Hematopoietic multipotent progenitor cell treated with erythropoietin and hydrocortisone succinate and interleukin-3 and kit ligand, for 17 days (in vitro differentiated cells): ENCODE measurements at regions not wholly inside any gene's neighbourhood (a gene's known extent, or its start where the extent isn't known, plus 50 kb on each side); places are given as distances from the start of the nearest gene placed in this dataset.
"Not testable (repeated sequence)": the region's sequence is repeated elsewhere in the genome, so short reads cannot be mapped to it uniquely, and the experiment has no call there.

ENCODE experiments used
- DNase-seq: peaks from one replicate; pipeline ENCODE4 v3.0.0-alpha.2; 2015; ENCODE audit warnings: low spot score

GRCh38 chr2:66317268-66317890 lies 117.5 kb upstream of the MEIS1 start:
- DNase-seq, result no peak

- no peak for DNase-seq
Observed at GRCh38 chr2:66306483-66306882, 128.4 kb upstream of the MEIS1 start.

DNA sequence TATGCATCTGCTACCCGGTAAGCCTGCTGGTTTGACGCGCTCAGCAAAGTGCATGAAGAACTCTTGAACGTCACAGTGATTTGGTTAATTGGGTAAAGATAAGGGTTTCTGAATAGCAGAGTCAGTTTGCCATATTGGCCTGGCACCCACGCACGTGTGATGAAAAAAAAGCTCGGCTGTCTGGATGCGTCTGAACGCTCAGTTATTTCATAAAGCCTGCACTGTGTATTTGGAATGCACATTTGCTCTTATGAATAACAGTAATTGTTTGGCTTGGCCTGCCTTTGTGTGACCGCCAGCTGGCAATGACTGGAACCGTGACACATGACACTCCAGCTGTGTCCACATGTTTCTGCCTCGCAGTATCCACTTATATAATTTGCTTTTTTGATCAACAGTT lies 129.2 kb upstream of the MEIS1 start:
- no peak for DNase-seq

DNA sequence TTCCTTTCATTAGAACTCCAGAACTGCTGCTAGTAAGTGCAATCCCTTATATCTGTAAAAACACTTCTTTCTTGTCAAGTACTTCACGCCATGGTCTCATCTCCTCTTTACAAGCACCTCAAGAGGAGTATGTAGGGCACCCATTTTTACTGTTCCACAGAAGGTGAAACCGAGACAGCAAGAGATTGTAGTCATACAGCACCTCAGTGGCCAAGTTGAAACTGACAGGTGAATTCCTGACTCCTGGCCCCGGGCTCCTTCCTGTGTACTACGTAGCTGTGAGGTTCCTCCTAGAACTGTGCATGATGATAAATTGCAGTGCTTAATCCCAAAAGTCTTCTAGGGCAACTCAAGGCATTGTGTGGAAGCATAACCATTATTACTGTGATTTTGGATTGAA lies 131.5 kb upstream of the MEIS1 start:
- no peak for DNase-seq

GRCh38 chr2:66301767-66302140 lies 133.2 kb upstream of the MEIS1 start:
- DNase-seq, result no peak

DNA sequence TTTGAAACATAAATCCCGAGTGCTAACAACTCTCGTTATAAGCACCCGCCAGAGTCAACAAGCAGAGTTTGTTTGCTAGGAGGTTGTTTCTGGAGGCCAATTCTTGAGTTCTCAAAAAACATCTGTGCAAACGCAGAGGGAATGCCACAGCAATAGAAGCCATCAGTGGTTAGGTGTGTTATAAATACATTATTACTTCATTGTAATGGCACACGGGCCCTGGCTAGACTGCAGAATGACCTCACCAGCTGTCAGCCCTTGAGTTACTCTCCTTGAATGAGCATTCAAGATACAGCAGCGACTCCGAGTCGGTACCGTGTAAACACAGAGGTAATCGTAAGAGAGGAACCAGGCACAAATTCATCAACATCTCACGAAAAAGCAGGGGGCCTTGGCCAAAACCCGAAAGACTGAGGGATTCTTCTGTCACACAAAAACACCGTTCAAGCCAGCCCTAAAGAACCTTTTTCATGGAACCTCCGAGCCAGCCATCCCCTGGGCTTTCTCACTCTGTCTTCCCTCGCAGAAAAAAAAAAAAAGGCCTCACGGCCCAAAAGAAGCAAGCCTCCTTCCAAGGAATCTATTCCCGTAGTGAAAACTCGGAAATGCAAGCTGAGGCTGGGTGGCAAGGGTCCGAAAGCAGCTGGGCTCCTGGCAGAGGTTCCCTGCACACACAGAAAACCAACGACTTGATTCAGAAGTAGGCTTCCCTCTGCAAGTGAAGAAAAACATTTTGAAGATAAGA lies 133.7 kb upstream of the MEIS1 start:
- no peak for DNase-seq

DNA sequence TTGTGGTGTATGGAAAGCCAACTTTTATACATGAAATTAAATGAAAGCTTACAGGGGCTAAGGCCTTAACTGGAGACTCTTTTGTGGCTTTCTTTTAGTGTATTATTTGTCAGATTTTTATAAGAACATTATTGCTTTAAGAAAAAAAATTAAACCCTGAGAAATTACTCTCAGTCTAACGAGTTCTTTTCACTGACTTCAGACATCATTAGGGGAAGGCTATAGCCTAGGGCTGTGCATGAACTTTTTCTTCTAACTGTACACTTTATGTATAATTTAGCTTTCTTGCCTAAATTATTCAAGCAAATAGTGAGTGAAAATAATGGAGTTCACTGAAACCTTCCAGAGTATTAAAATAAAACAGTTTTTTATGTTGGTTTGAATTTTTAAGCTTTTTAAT lies 151.1 kb upstream of the MEIS1 start:
- no peak for DNase-seq

DNA sequence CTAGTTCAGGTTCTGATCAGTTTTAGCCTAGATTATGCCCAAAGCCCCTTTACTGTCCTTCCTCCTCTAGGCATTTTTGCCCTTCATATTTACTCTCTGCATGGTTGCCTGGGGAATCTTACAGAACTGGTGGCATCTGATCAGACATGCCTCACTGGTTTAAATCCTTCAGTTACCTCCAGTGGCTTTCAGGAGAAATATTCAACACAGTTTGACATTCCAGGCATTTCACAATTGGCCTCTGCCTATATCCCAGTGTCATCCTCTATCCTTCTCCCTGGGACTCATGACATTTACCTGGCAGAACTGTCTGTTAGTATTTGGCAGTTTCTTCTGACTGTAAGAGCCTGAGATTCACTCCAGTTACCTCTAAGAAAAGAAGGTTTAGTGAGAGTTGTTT lies 152.9 kb upstream of the MEIS1 start:
- no peak for DNase-seq

GRCh38 chr2:66279024-66279423 lies 155.9 kb upstream of the MEIS1 start:
- no peak for DNase-seq

GRCh38 chr2:66275984-66276383 lies 158.9 kb upstream of the MEIS1 start:
- no peak for DNase-seq

DNA sequence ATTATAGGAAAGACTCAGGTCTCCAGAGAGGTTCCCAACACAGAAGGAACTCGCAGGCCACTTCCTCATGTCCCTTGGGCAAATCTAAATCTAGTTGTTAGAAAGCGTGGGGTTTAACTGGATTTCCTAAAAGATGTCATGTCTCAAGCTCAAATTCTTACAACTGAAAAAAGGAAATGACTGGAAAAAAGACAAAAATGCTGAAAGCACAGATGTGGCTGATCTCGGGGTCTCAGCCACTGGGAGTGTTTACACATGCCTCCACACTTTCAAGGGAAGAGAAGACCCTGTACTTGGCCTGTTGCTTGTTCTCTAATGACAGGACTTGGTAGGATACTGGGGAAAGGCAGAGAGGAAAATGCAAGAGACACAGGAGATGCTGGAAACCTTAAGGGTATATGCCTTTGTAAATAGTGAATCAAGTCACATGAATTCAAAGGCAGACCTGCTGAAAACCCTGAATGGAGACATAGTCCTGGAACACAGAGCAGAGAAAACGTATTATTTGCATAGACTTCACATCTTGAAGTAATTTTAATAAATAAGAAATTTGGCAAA lies 160.9 kb upstream of the MEIS1 start:
- no peak for DNase-seq

- DNase-seq, result no peak
Observed at GRCh38 chr2:66272751-66273150, 162.2 kb upstream of the MEIS1 start.

GRCh38 chr2:66271777-66272176 lies 163.1 kb upstream of the MEIS1 start:
- no peak for DNase-seq

GRCh38 chr2:66270247-66270646 lies 164.7 kb upstream of the MEIS1 start:
- no peak for DNase-seq

DNA sequence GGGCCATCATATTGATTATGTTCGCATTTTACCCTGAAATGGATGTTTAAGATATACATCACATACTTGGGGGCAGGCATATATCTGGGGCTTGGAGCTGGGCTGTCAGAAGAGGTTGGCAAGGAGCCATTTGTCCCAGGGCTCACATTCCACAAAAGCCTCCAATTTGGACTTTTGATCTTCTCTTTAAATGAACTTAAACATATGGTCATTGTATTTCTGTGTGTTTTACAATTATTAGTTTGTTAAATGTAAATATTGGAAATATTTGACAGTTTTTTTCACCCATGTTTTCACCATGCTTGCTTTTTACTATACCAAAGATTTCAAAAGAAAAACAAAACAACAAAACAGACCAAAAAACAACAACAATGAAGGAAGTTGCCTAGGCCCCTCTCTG lies 165.8 kb upstream of the MEIS1 start:
- no peak for DNase-seq

GRCh38 chr2:66268756-66269155 lies 166.2 kb upstream of the MEIS1 start:
- DNase-seq, result no peak

GRCh38 chr2:66264354-66264753 lies 170.6 kb upstream of the MEIS1 start:
- no peak for DNase-seq

DNA sequence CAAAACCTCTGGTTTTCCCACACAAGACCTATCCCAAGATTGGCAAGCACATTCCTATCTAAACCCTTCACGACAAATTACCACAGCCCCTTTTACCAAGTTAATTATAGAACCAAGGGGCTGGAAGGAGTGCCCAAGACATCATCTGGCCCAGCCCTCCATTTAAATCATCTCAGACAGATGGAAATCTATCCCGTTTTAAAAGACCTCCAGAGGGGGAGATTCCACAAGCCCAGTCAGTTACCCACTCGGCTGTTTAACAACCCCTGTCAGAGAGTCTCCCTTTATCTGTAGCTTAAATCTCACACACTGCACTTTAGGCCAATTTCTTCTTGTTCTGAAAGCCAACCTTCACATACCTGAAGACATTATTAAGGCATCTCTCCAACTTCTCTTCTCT lies 179.1 kb upstream of the MEIS1 start:
- no peak for DNase-seq

- DNase-seq, result no peak
Observed at GRCh38 chr2:66255136-66255535, 179.8 kb upstream of the MEIS1 start.

DNA sequence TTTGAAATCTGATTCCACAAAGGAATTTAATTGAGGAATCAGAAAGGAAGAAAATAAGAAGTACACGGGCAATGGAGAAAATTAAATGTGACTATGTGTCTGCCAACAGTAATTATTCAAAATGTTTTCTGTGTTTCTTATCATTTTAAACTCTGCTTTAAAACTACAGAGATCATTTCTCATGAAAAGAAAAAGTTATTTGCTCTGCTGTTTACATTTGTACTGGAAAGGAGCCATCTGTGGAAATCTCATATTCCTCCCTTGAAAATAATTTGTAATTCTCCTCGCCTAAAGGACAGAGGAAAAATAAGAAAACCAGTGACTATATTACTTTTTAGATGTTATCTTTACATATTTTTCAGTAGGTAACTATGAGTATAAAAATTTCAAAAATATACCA lies 181.9 kb upstream of the MEIS1 start:
- DNase-seq, result no peak

DNA sequence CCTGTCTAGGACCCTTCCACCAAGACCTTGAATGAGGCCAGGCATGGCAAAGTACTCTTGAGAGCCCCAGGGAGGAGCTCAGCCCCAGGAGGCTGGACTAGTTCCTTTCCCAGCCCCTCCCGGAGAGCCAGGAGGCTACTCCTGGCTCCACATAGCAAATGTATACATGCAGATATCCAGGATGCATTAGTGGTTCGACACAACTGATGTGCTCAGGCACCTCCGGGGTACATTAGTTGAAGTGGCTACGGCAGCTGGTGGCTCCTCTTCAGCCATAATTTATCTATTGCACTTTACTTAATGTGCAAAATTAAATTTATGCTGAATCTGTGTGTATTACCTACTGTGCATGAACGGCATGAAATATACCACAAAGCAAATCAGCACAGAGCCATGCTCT lies 182.8 kb upstream of the MEIS1 start:
- no peak for DNase-seq

DNA sequence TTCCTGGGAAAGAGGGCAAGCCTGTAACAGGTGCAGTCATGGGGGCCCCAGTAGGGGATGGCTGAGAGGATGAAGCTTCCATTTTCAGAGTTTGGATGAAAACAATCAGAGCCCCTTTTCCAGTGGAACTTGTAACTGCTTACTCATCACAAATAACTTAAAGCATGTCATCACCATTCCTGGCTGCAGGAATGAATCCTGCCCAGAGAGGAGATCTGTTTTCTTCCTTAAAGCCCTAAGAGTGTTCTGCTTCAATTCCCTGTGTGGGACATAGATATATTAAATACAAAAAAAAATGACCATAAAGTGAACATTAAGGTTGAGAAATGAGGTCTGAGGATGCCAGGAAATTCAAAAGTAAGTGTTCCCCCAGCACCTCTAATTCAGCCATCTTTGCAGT lies 183.4 kb upstream of the MEIS1 start:
- DNase-seq, result no peak

GRCh38 chr2:66249089-66249488 lies 185.8 kb upstream of the MEIS1 start:
- not testable (repeated sequence) for DNase-seq

DNA sequence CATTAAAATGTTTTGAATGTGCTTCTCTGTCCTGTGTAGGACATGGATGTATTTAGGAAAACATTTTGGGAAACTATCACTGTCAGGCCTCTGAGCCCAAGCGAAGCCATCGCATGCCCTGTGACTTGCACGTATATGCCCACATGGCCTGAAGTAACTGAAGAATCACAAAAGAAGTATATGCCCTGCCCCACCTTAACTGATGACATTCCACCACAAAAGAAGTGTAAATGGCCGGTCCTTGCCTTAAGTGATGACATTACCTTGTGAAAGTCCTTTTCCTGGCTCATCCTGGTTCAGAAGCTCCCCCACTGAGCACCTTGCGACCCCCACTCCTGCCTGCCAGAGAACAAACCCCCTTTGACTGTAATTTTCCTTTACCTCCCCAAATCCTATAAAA lies 191.1 kb upstream of the MEIS1 start:
- not testable (repeated sequence) for DNase-seq
